PC-3 (cell line): ENCODE measurements at regions not wholly inside any gene's neighbourhood (a gene's known extent, or its start where the extent isn't known, plus 50 kb on each side); places are given as distances from the start of the nearest gene placed in this dataset.

Experiments used
- CTCF ChIP-seq: fragments of 300-600 bp; sonication (generic); conservative IDR thresholded peaks from 2 replicates; pipeline ENCODE4 v1.5.1; 2017; ENCODE audit warnings: antibody characterized with exemption, low read depth, mild to moderate bottlenecking, low read length
- EZH2 ChIP-seq: fragments of 300-600 bp; sonication (generic); IDR thresholded peaks from one replicate; pipeline ENCODE4 v1.6.1; 2017; ENCODE audit warnings: antibody characterized with exemption, mild to moderate bottlenecking, low read length; ENCODE audit not compliant: unreplicated experiment

- TF ChIP-seq CTCF: no peak
- TF ChIP-seq EZH2: no peak
Measured at GRCh38 chr7:142329062-142329790, 71.4 kb upstream of the PRSS58 start.
